Astrocyte (in vitro differentiated cells and primary cell): ENCODE measurements at regions not wholly inside any gene's neighbourhood (a gene's known extent, or its start where the extent isn't known, plus 50 kb on each side); places are given as distances from the start of the nearest gene placed in this dataset.

Experiments
- EZH2 ChIP-seq: IDR thresholded peaks from 2 replicates; pipeline ENCODE4 v1.6.1; 2012; ENCODE audit warnings: mild to moderate bottlenecking, low read length, inconsistent platforms; ENCODE audit not compliant: insufficient read depth
- TF ChIP-seq, protein P1 (sequence below): IDR thresholded peaks from 2 replicates; pipeline ENCODE4 v1.5.1; 2011; ENCODE audit warnings: low read depth, mild to moderate bottlenecking, inconsistent platforms, low read length, moderate library complexity; ENCODE audit not compliant: insufficient read depth

DNA sequence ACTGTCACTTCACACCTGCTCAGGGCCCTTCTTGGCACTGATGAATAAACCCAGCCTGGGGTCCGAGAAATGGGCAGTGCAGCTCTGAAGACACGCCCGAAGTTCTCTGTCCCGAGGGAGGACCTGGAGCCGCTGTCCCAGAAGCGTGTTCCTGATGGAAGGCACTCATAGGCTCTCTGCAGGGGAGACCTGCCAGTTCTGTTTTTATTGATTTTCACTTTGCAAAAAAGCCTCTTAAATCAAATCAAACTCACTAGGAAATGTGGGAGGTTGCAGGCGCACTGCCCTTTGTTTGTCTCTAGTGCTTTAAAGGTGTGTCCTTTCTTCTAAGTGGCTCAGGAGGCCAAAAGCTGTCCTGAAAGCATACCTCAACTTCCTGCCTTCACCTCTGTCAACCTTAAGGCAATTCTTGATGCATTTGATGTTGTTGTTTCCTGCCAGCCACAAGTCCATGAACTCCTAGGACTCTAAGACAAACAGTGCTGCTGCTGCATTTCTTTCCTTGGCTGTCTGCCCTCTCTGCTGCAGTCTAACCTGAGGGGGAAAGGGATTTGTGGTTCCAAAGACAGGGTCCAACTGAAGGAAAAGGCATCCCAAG lies 663.2 kb downstream of the UQCRFS1 start:
- TF ChIP-seq EZH2: no peak
- TF ChIP-seq, protein P1, sequence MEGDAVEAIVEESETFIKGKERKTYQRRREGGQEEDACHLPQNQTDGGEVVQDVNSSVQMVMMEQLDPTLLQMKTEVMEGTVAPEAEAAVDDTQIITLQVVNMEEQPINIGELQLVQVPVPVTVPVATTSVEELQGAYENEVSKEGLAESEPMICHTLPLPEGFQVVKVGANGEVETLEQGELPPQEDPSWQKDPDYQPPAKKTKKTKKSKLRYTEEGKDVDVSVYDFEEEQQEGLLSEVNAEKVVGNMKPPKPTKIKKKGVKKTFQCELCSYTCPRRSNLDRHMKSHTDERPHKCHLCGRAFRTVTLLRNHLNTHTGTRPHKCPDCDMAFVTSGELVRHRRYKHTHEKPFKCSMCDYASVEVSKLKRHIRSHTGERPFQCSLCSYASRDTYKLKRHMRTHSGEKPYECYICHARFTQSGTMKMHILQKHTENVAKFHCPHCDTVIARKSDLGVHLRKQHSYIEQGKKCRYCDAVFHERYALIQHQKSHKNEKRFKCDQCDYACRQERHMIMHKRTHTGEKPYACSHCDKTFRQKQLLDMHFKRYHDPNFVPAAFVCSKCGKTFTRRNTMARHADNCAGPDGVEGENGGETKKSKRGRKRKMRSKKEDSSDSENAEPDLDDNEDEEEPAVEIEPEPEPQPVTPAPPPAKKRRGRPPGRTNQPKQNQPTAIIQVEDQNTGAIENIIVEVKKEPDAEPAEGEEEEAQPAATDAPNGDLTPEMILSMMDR: no peak
